Smooth muscle cell (in vitro differentiated cells): ENCODE measurements at regions not wholly inside any gene's neighbourhood (a gene's known extent, or its start where the extent isn't known, plus 50 kb on each side); places are given as distances from the start of the nearest gene placed in this dataset.

Experiments
- DNase-seq: peaks from one replicate; lab custom pipeline; 2025; ENCODE audit not compliant: unreplicated experiment; lab: John Stamatoyannopoulos, UW
- H2AFZ ChIP-seq: fragments of 200-600 bp; sonication (generic); 2 replicates; pipeline ENCODE4 v1.6.0; 2016; ENCODE audit warnings: antibody characterized with exemption, low read depth, mild to moderate bottlenecking
- H3F3A ChIP-seq: fragments of 200-600 bp; sonication (generic); 2 replicates; pipeline ENCODE4 v1.6.0; 2017; ENCODE audit warnings: antibody characterized with exemption, low read depth
- H3K27ac ChIP-seq: fragments of 200-600 bp; sonication (generic); 2 replicates; pipeline ENCODE4 v1.5.1; 2016; ENCODE audit warnings: low read depth, mild to moderate bottlenecking
- H3K27me3 ChIP-seq: fragments of 200-600 bp; sonication (generic); 2 replicates; pipeline ENCODE4 v1.6.1; 2016; ENCODE audit warnings: low read depth, mild to moderate bottlenecking
- H3K36me3 ChIP-seq: fragments of 200-600 bp; sonication (generic); 2 replicates; pipeline ENCODE4 v1.5.1; 2016; ENCODE audit warnings: low read depth
- H3K4me1 ChIP-seq: fragments of 200-600 bp; sonication (generic); 2 replicates; pipeline ENCODE4 v1.5.1; 2016; ENCODE audit warnings: low read depth
- H3K4me2 ChIP-seq: fragments of 200-600 bp; sonication (generic); 2 replicates; pipeline ENCODE4 v1.6.0; 2016; ENCODE audit warnings: mild to moderate bottlenecking
- H3K4me3 ChIP-seq: fragments of 200-600 bp; sonication (generic); 2 replicates; pipeline ENCODE4 v1.5.1; 2016; ENCODE audit warnings: mild to moderate bottlenecking
- H3K79me2 ChIP-seq: fragments of 200-600 bp; sonication (generic); 2 replicates; pipeline ENCODE4 v1.6.0; 2016; ENCODE audit warnings: low read depth, mild to moderate bottlenecking
- H3K9ac ChIP-seq: fragments of 200-600 bp; sonication (generic); 2 replicates; pipeline ENCODE4 v1.6.0; 2016; ENCODE audit warnings: low read depth
- H3K9me3 ChIP-seq: fragments of 200-600 bp; sonication (generic); replicated peaks from 2 replicates; pipeline ENCODE4 v1.5.1; 2016; ENCODE audit warnings: low read depth
- H4K20me1 ChIP-seq: fragments of 200-600 bp; sonication (generic); 2 replicates; pipeline ENCODE4 v1.6.0; 2016; ENCODE audit warnings: low read depth
- WGBS: methylation state at CpG from one replicate; pipeline ENCODE4 v1.1.7; 2016; ENCODE audit warnings: low lambda C conversion rate; 5-methylcytosine and 5-hydroxymethylcytosine counted together
- TF ChIP-seq, protein P1 (sequence below): fragments of 200-600 bp; sonication (generic); IDR thresholded peaks from 2 replicates; pipeline ENCODE4 v1.5.1; 2017; ENCODE audit warnings: borderline replicate concordance, mild to moderate bottlenecking, antibody characterized with exemption; ENCODE audit not compliant: insufficient read depth, poor library complexity, severe bottlenecking

DNA sequence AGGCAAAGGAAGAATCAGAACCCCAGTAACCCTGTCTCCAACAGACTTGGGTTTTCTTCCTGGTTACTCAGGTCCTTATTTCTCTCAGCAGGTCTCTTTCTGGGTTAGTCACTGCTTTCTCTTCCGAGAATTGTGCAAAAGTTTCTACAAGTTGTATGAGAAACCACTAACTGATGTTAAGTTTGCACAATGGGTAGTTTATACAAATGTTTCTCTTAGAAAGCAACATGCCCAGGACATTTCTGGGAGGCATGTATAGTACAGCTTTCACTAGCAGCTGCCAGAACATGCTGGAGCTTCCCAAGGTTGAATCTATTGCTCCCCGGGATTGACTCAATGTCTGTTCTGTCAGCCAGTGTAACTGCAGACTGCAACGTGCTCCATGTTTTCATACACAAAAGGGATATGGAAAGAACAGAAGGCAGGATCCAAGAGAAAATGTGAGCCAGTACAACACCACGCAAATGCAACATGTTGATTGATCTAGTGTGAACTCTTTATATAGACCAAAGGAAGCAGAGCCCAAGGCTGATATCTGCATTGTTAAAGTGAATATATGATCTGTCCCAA lies 887.8 kb downstream of the MCTP2 start:
- H4K20me1 ChIP-seq: no peaks in the 10 kb centered on the region
- H3K79me2 ChIP-seq: no peaks in the 10 kb centered on the region
- H3K9me3 ChIP-seq: no peaks in the 10 kb centered on the region
- H3K36me3 ChIP-seq: no peaks in the 10 kb centered on the region
- H3F3A ChIP-seq: no peaks in the 10 kb centered on the region
- no peak overlapping the region for H3K27ac ChIP-seq
- H3K4me3 ChIP-seq: no peak overlapping the region
- TF ChIP-seq, protein P1, sequence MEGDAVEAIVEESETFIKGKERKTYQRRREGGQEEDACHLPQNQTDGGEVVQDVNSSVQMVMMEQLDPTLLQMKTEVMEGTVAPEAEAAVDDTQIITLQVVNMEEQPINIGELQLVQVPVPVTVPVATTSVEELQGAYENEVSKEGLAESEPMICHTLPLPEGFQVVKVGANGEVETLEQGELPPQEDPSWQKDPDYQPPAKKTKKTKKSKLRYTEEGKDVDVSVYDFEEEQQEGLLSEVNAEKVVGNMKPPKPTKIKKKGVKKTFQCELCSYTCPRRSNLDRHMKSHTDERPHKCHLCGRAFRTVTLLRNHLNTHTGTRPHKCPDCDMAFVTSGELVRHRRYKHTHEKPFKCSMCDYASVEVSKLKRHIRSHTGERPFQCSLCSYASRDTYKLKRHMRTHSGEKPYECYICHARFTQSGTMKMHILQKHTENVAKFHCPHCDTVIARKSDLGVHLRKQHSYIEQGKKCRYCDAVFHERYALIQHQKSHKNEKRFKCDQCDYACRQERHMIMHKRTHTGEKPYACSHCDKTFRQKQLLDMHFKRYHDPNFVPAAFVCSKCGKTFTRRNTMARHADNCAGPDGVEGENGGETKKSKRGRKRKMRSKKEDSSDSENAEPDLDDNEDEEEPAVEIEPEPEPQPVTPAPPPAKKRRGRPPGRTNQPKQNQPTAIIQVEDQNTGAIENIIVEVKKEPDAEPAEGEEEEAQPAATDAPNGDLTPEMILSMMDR: no peak
- no peaks in the 10 kb centered on the region for H3K4me1 ChIP-seq
- no peak overlapping the region for H3K4me2 ChIP-seq
- H3K27me3 ChIP-seq: no peaks in the 10 kb centered on the region
- no peak overlapping the region for H2AFZ ChIP-seq
- 97% methylated on average over 4 of the region's 4 CpGs for WGBS
- no peak overlapping the region for H3K9ac ChIP-seq
- no peak for DNase-seq

GRCh38 chr15:95120595-95120994 lies 889.2 kb downstream of the MCTP2 start:
- no peak for DNase-seq
- TF ChIP-seq, protein P1: no peak
- no peak overlapping the region for H3K4me3 ChIP-seq
- no peaks in the 10 kb centered on the region for H3K36me3 ChIP-seq
- H3K79me2 ChIP-seq: no peaks in the 10 kb centered on the region
- H3K9me3 ChIP-seq: no peaks in the 10 kb centered on the region
- no peaks in the 10 kb centered on the region for H4K20me1 ChIP-seq
- 84% methylated on average over 3 of the region's 3 CpGs for WGBS
- H3K27me3 ChIP-seq: no peaks in the 10 kb centered on the region
- H3K4me2 ChIP-seq: no peak overlapping the region
- H3K4me1 ChIP-seq: no peaks in the 10 kb centered on the region
- no peaks in the 10 kb centered on the region for H3F3A ChIP-seq
- no peak overlapping the region for H3K9ac ChIP-seq
- no peak overlapping the region for H3K27ac ChIP-seq
- H2AFZ ChIP-seq: no peak overlapping the region

GRCh38 chr15:95121191-95121590 lies 889.8 kb downstream of the MCTP2 start:
- Histone ChIP-seq H3K9me3 (no peaks in the 10 kb centered on the region), H3K27ac (no peak overlapping the region), H3K79me2 (no peaks in the 10 kb centered on the region), H3F3A (no peaks in the 10 kb centered on the region), H3K9ac (no peak overlapping the region), H3K4me3 (no peak overlapping the region), H3K4me1 (no peaks in the 10 kb centered on the region), H3K4me2 (no peak overlapping the region), H3K36me3 (no peaks in the 10 kb centered on the region), H2AFZ (no peak overlapping the region), H4K20me1 (no peaks in the 10 kb centered on the region), H3K27me3 (no peaks in the 10 kb centered on the region)
- DNase-seq: no peak
- 90% methylated on average over 1 of the region's 1 CpG for WGBS
- TF ChIP-seq, protein P1: no peak

DNA sequence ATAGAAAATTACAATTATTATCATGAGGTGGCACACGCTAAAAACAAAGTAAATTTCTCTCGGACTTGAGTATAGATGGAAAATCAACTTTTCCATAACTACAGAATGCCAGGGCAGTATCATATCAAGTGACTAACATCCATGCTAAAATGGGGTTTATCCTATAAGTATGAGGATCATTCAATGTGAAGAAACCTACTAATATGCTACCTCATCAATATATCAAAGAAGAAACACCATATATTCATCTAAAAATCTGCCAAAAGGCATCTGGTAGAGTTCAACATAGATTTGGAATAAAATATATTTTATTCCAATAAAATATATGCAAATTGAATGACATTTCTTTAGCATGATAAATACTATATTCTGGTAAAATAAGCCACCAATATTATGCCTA lies 894.4 kb downstream of the MCTP2 start:
- H3K9me3 ChIP-seq: no peaks in the 10 kb centered on the region
- H2AFZ ChIP-seq: no peak overlapping the region
- no peak for DNase-seq
- H3K4me3 ChIP-seq: no peak overlapping the region
- H3K27me3 ChIP-seq: no peaks in the 10 kb centered on the region
- H3K36me3 ChIP-seq: no peaks in the 10 kb centered on the region
- no peak overlapping the region for H3K27ac ChIP-seq
- H3K4me1 ChIP-seq: peaks cover 14% of the 10 kb centered on the region
- peak overlapping the region; percentile 62 for H3K4me2 ChIP-seq
- 98% methylated on average over 2 of the region's 2 CpGs for WGBS
- H3K9ac ChIP-seq: no peak overlapping the region
- no peaks in the 10 kb centered on the region for H3F3A ChIP-seq
- H3K79me2 ChIP-seq: no peaks in the 10 kb centered on the region
- H4K20me1 ChIP-seq: no peaks in the 10 kb centered on the region
- TF ChIP-seq, protein P1: no peak
